SK-N-SH (cell line): ENCODE measurements at regions not wholly inside any gene's neighbourhood (a gene's known extent, or its start where the extent isn't known, plus 50 kb on each side); places are given as distances from the start of the nearest gene placed in this dataset.

Experiments used
- CTCF ChIA-PET: fragments of 300-600, 350-600 bp; formaldehyde crosslinking; extraction: SDS; loops from one replicate; lab custom pipeline; 2021; lab: Yijun Ruan, JAX
- POLR2A ChIA-PET: fragments of 350-600 bp; sonication (Branson Sonifier 250); formaldehyde crosslinking; extraction: SDS; loops from one replicate; lab custom pipeline; 2020; ENCODE audit warnings: antibody characterized with exemption, inconsistent platforms; lab: Yijun Ruan, JAX
- DNase-seq: peaks from one replicate; pipeline ENCODE4 v3.0.0; 2012
- H2AFZ ChIP-seq: fragments of 200-600 bp; sonication (generic); 2 replicates; pipeline ENCODE4 v1.8.1; 2016; ENCODE audit warnings: antibody characterized with exemption, mild to moderate bottlenecking, low read depth
- H3F3A ChIP-seq: fragments of 200-600 bp; sonication (generic); replicated peaks from 2 replicates; pipeline ENCODE3; 2016; ENCODE audit warnings: antibody characterized with exemption, mild to moderate bottlenecking; ENCODE audit not compliant: insufficient read depth
- H3K27ac ChIP-seq, 2 experiments: fragments of 200-500 bp in 1 of 2; fragments of 200-600 bp in 1 of 2; sonication (Bioruptor generic) in 1 of 2; sonication (generic), shearing (Covaris generic) in 1 of 2; 2 replicates each; pipeline versions ENCODE4 v1.5.1 to v1.6.1; 2014 to 2016; ENCODE audit warnings: low read depth in 2 of 2, inconsistent platforms in 1 of 2, low read length in 1 of 2, mild to moderate bottlenecking in 1 of 2, mixed read lengths in 1 of 2
- H3K27me3 ChIP-seq: fragments of 200-600 bp; sonication (generic), shearing (Covaris generic); 2 replicates; pipeline ENCODE4 v1.6.1; 2016; ENCODE audit warnings: mixed run types; ENCODE audit not compliant: insufficient read depth
- H3K36me3 ChIP-seq, 2 experiments: fragments of 200-500 bp in 1 of 2; fragments of 200-600 bp in 1 of 2; sonication (Bioruptor generic) in 1 of 2; sonication (generic) in 1 of 2; replicated peaks in 1 of 2; 2 replicates each; pipeline versions ENCODE3 to v1.5.1; 2014 to 2016; ENCODE audit warnings: low read length in 1 of 2, mild to moderate bottlenecking in 1 of 2; ENCODE audit not compliant: insufficient read depth in 2 of 2, control insufficient read depth in 1 of 2
- H3K4me1 ChIP-seq, 2 experiments: fragments of 200-500 bp in 1 of 2; fragments of 200-600 bp in 1 of 2; sonication (Bioruptor generic) in 1 of 2; sonication (generic), shearing (Covaris generic) in 1 of 2; 2 replicates each; pipeline versions ENCODE4 v1.5.1 to v1.6.1; 2014 to 2016; ENCODE audit warnings: low read depth in 1 of 2, low read length in 1 of 2, mixed run types in 1 of 2; ENCODE audit not compliant: insufficient read depth in 2 of 2, control insufficient read depth in 1 of 2
- H3K4me2 ChIP-seq: fragments of 200-600 bp; sonication (generic), shearing (Covaris generic); 2 replicates; pipeline ENCODE4 v1.6.1; 2017; ENCODE audit warnings: mixed run types
- H3K4me3 ChIP-seq, 2 experiments: fragments of 200-500 bp in 1 of 2; fragments of 200-600 bp in 1 of 2; sonication (Bioruptor generic) in 1 of 2; sonication (generic), shearing (Covaris generic) in 1 of 2; 2 replicates each; pipeline versions ENCODE4 v1.5.1 to v1.8.1; 2014 to 2016; ENCODE audit warnings: low read depth in 2 of 2, inconsistent platforms in 1 of 2, low read length in 1 of 2, mild to moderate bottlenecking in 1 of 2, mixed read lengths in 1 of 2, moderate library complexity in 1 of 2
- H3K79me2 ChIP-seq: fragments of 200-600 bp; sonication (generic); 2 replicates; pipeline ENCODE4 v1.8.1; 2017; ENCODE audit warnings: mild to moderate bottlenecking; ENCODE audit not compliant: insufficient read depth
- H3K9ac ChIP-seq: fragments of 200-600 bp; sonication (generic); 2 replicates; pipeline ENCODE4 v1.6.1; 2017; ENCODE audit warnings: mixed run types
- H3K9me2 ChIP-seq: fragments of 200-600 bp; sonication (generic); 2 replicates; pipeline ENCODE4 v1.6.1; 2017; ENCODE audit warnings: mixed run types
- H3K9me3 ChIP-seq: fragments of 200-600 bp; sonication (generic); 2 replicates; pipeline ENCODE4 v1.6.1; 2017; ENCODE audit warnings: mixed run types, mild to moderate bottlenecking, moderate library complexity
- H4K20me1 ChIP-seq: fragments of 200-600 bp; sonication (generic); 2 replicates; pipeline ENCODE4 v1.6.1; 2017; ENCODE audit warnings: mild to moderate bottlenecking, mixed run types; ENCODE audit not compliant: insufficient read depth
- CHD2 ChIP-seq: fragments of 150-350 bp; IDR thresholded peaks from 2 replicates; pipeline ENCODE4 v1.6.1; 2018; ENCODE audit warnings: low read length; ENCODE audit not compliant: partially characterized antibody
- ELF1 ChIP-seq: IDR thresholded peaks from 2 replicates; pipeline ENCODE4 v1.4.0; 2012
- EP300 ChIP-seq, 2 experiments: IDR thresholded peaks; 2 replicates each; pipeline versions ENCODE4 v1.4.0 to v1.6.1; 2012; ENCODE audit warnings: borderline replicate concordance in 1 of 2, low read depth in 1 of 2, low read length in 1 of 2
- FOXJ3 ChIP-seq: sonication (generic); formaldehyde crosslinking; IDR thresholded peaks from 2 replicates; pipeline ENCODE4 v1.5.1; 2020; ENCODE audit warnings: mild to moderate bottlenecking, missing genetic modification reagents
- GATA2 ChIP-seq: sonication (generic); formaldehyde crosslinking; IDR thresholded peaks from 2 replicates; pipeline ENCODE4 v1.5.0; 2020; ENCODE audit warnings: mild to moderate bottlenecking, missing genetic modification reagents
- NRF1 ChIP-seq: IDR thresholded peaks from 2 replicates; pipeline ENCODE4 v1.6.1; 2012; ENCODE audit warnings: low read depth, mild to moderate bottlenecking, low read length
- RXRA ChIP-seq: IDR thresholded peaks from 2 replicates; pipeline ENCODE4 v1.4.0; 2012; ENCODE audit warnings: low read depth, mild to moderate bottlenecking, borderline replicate concordance
- TCF12 ChIP-seq: IDR thresholded peaks from 2 replicates; pipeline ENCODE4 v1.4.0; 2012
- WGBS: methylation state at CpG from one replicate; pipeline ENCODE4 v1.1.6; 2017; ENCODE audit warnings: low lambda C conversion rate; 5-methylcytosine and 5-hydroxymethylcytosine counted together
- TF ChIP-seq, protein P1 (sequence below): fragments of 200-600 bp; sonication (generic); IDR thresholded peaks from 2 replicates; pipeline ENCODE4 v1.6.1; 2017; ENCODE audit warnings: antibody characterized with exemption, mild to moderate bottlenecking, moderate library complexity
- TF ChIP-seq, protein P2 (sequence below): fragments of 150-350 bp; IDR thresholded peaks from 2 replicates; pipeline ENCODE4 v1.6.1; 2017; ENCODE audit warnings: antibody characterized with exemption, low read length, low read depth, borderline replicate concordance
- TF ChIP-seq, protein P3 (sequence below): IDR thresholded peaks from 2 replicates; pipeline ENCODE4; 2012

DNA sequence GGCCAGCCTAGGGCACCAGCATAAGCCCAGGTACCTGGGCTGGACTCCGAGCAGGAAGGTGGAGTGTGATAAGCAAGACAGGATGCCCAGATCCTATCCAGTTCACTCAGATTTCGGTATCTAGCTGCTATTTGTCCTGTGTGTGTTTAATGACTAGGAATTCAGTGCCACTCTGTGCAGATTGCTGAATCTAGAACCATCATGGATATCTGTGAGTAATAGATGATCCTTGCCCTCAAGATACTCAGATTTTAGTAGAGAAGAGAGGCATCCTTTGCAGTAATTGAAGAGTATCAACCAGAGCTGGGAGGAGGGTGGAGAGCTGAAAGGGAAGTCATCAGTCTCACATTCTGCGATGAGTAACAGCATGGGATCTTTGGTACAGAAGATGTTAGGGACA, 155.0 kb upstream of the ARID1B start (continued):
- TF ChIP-seq, protein P1, sequence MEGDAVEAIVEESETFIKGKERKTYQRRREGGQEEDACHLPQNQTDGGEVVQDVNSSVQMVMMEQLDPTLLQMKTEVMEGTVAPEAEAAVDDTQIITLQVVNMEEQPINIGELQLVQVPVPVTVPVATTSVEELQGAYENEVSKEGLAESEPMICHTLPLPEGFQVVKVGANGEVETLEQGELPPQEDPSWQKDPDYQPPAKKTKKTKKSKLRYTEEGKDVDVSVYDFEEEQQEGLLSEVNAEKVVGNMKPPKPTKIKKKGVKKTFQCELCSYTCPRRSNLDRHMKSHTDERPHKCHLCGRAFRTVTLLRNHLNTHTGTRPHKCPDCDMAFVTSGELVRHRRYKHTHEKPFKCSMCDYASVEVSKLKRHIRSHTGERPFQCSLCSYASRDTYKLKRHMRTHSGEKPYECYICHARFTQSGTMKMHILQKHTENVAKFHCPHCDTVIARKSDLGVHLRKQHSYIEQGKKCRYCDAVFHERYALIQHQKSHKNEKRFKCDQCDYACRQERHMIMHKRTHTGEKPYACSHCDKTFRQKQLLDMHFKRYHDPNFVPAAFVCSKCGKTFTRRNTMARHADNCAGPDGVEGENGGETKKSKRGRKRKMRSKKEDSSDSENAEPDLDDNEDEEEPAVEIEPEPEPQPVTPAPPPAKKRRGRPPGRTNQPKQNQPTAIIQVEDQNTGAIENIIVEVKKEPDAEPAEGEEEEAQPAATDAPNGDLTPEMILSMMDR = no peak
- TF ChIP-seq, all 33 proteins: peak for 0

- Histone ChIP-seq H4K20me1 (no peaks in the 10 kb centered on the region), H3K79me2 (no peaks in the 10 kb centered on the region), H3K9me2 (no peaks in the 10 kb centered on the region), H3K9ac (no peak overlapping the region), H3K4me1 (peaks cover 0 to 16% of the 10 kb centered on the region in 2 experiments; a peak in 1 of 4 replicates), H3K4me2 (no peak overlapping the region), H3K27ac (no peak overlapping the region), H3K27me3 (no peaks in the 10 kb centered on the region), H3F3A (no peaks in the 10 kb centered on the region), H2AFZ (no peak overlapping the region), H3K9me3 (no peaks in the 10 kb centered on the region), H3K36me3 (no peaks in the 10 kb centered on the region), H3K4me3 (no peak overlapping the region)
- no peak for TF ChIP-seq TCF12
- no peak for TF ChIP-seq ELF1
- no peak for TF ChIP-seq EP300 (IDR thresholded peaks at IDR 0.05; ENCODE audit: borderline replicate concordance in 1 of 2, low read depth in 1 of 2, low read length in 1 of 2)
- WGBS = 56% methylated on average over 3 of the region's 4 CpGs
- DNase-seq = no peak
- CTCF ChIA-PET = no interaction called here
- POLR2A ChIA-PET = no interaction called here
These were observed 156.8 kb upstream of the ARID1B start for GRCh38 chr6:156620331-156620730.

DNA sequence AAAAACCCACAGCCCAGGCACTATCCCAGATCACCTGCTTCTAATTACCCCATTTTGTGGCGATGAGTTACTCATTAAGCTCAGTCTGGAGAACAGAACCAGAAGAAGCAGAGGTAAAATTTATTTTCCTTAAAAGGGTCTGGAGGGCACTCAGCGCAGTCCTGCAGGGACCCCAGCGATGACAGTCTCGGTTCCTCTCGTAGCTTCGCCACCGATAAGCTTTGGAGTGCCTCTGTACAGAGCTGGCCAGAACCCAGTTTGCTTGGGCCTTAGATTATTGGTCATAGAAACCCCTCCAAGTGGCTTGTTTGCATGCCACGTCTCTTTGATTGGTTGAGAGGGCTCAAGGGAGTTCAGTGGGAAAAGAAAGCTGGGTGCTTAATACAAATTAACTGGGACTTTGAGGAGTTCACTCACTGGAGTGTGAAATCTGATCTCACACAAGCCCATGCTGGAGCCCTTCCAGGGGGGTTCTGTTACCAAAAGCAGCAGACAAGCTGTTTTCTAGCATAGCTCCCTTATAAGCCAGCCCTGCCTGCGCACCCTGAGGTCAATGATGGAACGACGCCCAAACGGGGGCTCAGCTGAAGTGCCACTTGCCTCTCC, 158.5 kb upstream of the ARID1B start:
- peak; percentile 46 for DNase-seq
- no peak overlapping the region for H2AFZ ChIP-seq
- no peaks in the 10 kb centered on the region for H3K79me2 ChIP-seq
- H3K4me2 ChIP-seq = no peak overlapping the region
- H3K9me3 ChIP-seq = no peaks in the 10 kb centered on the region
- POLR2A ChIA-PET = interaction anchor here (1.7 kb wide), 1 partner anchor 160 kb away, joined by 6 read pairs; no protein-coding TSS in a partner anchor
- no peaks in the 10 kb centered on the region for H3K9me2 ChIP-seq
- H3K27me3 ChIP-seq = no peaks in the 10 kb centered on the region
- H3F3A ChIP-seq = no peaks in the 10 kb centered on the region
- no peaks in the 10 kb centered on the region for H4K20me1 ChIP-seq
- no peaks in the 10 kb centered on the region for H3K36me3 ChIP-seq
- no peak overlapping the region for H3K9ac ChIP-seq
- 38% methylated on average over 12 of the region's 12 CpGs for WGBS
- peaks cover 0 to 16% of the 10 kb centered on the region in 2 experiments; a peak in 1 of 4 replicates for H3K4me1 ChIP-seq
- H3K4me3 ChIP-seq = no peak overlapping the region; a peak in 1 of 4 replicates
- no peak overlapping the region; a peak in 1 of 4 replicates for H3K27ac ChIP-seq
- CTCF ChIA-PET = interaction anchor here (0.7 to 1.5 kb wide), 3 partner anchors 30 to 1540 kb away, joined by 3 read pairs; no protein-coding TSS in a partner anchor
- TF ChIP-seq, protein P2, sequence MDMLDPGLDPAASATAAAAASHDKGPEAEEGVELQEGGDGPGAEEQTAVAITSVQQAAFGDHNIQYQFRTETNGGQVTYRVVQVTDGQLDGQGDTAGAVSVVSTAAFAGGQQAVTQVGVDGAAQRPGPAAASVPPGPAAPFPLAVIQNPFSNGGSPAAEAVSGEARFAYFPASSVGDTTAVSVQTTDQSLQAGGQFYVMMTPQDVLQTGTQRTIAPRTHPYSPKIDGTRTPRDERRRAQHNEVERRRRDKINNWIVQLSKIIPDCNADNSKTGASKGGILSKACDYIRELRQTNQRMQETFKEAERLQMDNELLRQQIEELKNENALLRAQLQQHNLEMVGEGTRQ = no peak
- TF ChIP-seq NRF1 (no peak), CHD2 (no peak), FOXJ3 (CRISPR knock-in tag) (no peak), RXRA (no peak), GATA2 (CRISPR knock-in tag) (peak; percentile 1; the same call in 1 of the 2 replicates)
- TF ChIP-seq, protein P3, sequence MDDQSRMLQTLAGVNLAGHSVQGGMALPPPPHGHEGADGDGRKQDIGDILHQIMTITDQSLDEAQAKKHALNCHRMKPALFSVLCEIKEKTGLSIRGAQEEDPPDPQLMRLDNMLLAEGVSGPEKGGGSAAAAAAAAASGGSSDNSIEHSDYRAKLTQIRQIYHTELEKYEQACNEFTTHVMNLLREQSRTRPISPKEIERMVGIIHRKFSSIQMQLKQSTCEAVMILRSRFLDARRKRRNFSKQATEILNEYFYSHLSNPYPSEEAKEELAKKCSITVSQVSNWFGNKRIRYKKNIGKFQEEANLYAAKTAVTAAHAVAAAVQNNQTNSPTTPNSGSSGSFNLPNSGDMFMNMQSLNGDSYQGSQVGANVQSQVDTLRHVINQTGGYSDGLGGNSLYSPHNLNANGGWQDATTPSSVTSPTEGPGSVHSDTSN = no peak
- TF ChIP-seq, all 33 proteins: peak for 1
